Left ventricle myocardium superior (tissue), 1 donor: ENCODE measurements at regions not wholly inside any gene's neighbourhood (a gene's known extent, or its start where the extent isn't known, plus 50 kb on each side); places are given as distances from the start of the nearest gene placed in this dataset.
A peak's percentile ranks its signal among the peaks of the same experiment; 100 is the strongest.
"Not testable (repeated sequence)": the region's sequence is repeated elsewhere in the genome, so short reads cannot be mapped to it uniquely, and the experiment has no call there.

Experiments used
- ATAC-seq: fragments of 200-7000 bp; cut with Tn5 transposase; one replicate; pipeline ENCODE4 v1.9.1; 2020; ENCODE audit warnings: mild to moderate bottlenecking, moderate library complexity
- DNase-seq: peaks from one replicate; pipeline ENCODE4 v3.0.0-alpha.2; 2020
- intact Hi-C: fragments of 100-400 bp; cut with micrococcal nuclease; formaldehyde crosslinking; loops from one replicate; pipeline ENCODE4 v1.11.0; 2022
- donor health status: DM: no; HTN: yes; CAD: no; lungs with severe emphysema.

GRCh38 chr15:20280933-20281463 lies 260.6 kb downstream of the GOLGA6L6 start:
- DNase-seq (peak; percentile 41), ATAC-seq (peak; percentile 28)
- intact Hi-C loops: no loop called here

GRCh38 chr15:20280141-20280932 lies 261.3 kb downstream of the GOLGA6L6 start:
- intact Hi-C loops, DNase-seq: not testable (repeated sequence)
- peak; percentile 22 for ATAC-seq

GRCh38 chr15:20279056-20279455 lies 262.5 kb downstream of the GOLGA6L6 start:
- DNase-seq, ATAC-seq, intact Hi-C loops: not testable (repeated sequence)

- DNase-seq, intact Hi-C loops, ATAC-seq: not testable (repeated sequence)
Observed at GRCh38 chr15:20278376-20278775, 263.2 kb downstream of the GOLGA6L6 start.

DNA sequence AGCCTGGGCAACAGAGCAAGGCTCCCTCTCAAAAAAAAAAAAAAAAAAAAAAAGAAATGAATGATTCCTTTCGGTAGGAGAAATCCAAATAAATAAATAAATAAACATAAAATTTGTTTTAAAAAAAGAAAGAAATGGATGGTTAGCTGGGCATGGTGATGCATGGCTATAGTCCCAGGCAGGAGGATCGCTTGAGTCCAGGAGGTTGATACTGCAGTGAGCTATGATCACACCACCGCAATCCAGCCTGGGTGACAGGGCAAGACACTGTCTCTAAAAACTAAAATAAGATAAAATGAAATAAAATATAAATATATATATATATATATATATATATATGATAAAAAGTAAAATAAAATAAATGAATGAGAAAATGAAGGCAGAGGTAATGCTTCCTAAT lies 264.1 kb downstream of the GOLGA6L6 start:
- ATAC-seq, intact Hi-C loops, DNase-seq: not testable (repeated sequence)

DNA sequence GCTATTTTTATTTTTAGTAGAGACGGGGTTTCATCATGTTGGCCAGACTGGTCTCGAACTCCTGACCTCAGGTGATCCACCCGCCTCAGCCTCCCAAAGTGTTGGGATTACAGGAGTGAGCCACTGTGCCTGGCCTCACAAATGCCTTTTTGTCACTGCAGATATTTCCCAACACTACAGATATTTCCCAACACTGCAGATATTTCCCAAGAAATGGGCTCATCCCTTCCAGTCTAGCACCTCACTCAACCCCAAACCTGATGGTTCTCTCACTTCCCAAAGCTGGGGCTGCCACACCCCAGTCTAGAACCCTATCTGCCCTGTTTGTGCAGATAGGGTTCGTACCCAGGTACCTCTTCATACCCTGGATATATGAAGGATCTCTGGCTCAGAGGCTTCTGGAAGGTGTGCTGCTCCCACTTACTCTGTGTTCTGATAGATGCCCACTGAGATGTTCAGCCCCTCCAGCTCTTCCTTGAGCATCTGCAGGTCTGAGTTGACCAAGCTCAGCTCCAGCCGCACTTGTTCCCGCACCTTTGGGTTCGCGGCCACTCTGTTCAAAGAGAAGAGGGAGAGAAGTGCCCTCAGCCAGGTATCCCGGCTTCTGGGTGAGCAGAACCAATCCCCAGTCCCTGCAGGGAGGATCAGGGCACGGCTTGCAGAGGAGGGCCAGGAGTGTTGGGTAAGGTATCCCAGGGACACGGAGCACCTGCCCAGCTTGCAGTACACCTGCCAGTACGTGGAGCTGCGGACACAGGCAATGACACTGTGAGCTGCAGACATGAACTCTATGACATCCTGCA lies 265.1 kb downstream of the GOLGA6L6 start:
- ATAC-seq, intact Hi-C loops, DNase-seq: not testable (repeated sequence)

- ATAC-seq, intact Hi-C loops, DNase-seq: not testable (repeated sequence)
Observed at GRCh38 chr15:20275373-20275967, 266.1 kb downstream of the GOLGA6L6 start.

DNA sequence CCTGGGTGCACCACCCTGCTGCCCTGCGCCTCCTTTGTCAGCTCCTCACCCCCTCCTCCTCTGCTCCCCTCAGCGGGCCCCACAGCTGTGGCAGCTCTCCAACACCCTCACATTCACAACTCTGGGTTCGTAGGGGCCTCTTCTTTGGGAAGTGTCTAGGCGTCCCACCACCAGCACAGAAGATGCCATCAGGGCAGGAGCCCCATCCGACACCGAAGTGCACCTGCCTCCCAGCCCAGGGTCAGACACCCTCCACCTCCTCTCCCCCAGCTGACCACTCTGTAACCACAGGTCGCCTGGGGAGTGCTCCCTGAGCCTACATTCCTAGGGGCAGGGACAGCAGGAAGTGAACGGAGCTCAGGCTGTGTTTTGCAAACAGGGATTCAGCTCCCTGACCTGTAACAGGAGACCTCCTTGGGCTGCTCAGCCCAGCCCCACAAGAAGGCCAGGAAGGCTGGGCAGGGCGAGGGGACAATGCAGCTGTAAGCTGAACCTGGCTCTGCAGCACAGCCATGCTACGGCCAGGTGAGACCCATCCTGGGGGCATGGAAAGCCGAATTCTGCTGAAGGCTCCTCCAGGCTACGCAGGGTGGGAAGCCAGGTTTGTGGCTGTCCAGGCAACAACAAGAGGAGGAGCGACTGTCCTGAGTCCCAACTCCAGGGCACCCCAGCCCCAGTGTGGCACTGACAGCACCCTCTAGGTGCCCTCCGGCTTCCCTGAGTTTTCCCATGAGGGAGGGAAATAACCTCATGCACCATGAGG lies 269.0 kb downstream of the GOLGA6L6 start:
- no peak for DNase-seq
- intact Hi-C loops: no loop called here
- ATAC-seq: no peak

DNA sequence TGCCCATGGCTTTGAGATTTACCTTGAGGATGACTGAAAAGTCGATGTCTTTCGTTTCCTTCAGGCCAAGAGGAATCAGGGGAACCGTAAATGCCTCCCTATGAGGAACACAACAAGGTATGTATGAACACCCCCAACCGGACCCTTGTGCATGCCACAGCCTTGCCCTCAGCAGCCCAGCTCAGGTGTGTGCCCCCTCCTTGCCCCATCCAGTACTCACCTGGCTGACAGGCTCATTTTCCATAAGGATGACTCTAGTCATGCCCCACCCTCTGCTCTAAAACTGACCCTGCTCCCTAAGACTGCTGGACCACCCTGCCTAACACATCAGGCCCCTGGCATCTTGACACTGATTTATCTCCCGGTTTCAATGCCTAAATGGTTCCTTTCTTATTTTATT lies 270.0 kb downstream of the GOLGA6L6 start:
- ATAC-seq (no peak), DNase-seq (no peak)
- intact Hi-C loops: no loop called here

DNA sequence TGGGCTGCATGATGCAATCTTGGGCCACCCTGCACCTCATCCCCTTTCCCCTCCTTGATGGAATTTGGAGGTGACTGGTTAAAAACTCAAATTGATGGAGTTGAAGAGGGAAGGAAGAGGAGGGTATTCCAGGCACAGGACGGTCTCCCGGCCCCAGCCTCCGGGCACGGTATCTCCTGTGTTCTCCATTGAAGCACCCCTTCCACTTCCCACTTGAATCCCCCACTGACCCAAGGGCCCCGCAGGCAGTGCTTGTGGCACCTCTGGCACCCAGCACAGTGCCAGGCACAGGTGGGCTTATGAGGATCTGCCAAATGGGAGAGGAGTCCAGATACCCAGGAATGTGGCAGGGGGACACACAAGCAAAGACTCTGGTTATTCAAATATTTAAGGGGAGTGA lies 271.6 kb downstream of the GOLGA6L6 start:
- ATAC-seq, DNase-seq, intact Hi-C loops: not testable (repeated sequence)

DNA sequence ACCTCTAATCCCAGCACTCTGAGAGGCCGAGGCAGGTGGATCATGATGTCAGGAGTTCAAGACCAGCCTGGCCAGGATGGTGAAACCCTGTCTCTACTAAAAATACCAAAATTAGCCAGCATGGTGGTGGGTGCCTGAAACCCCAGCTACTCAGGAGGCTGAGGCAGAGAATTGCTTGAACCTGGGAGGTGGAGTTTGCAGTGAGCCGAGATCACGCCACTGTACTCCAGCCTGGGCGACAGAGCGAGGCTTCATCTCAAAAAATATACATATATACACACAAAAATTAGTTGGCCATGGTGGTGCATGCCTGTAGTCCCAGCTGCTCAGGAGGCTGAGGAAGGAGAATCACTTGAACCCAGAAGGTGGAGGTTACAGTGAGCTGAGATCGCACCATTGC lies 273.6 kb downstream of the GOLGA6L6 start:
- ATAC-seq, intact Hi-C loops, DNase-seq: not testable (repeated sequence)

- intact Hi-C loops, ATAC-seq, DNase-seq: not testable (repeated sequence)
Observed at GRCh38 chr15:20267051-20267730, 274.4 kb downstream of the GOLGA6L6 start.

DNA sequence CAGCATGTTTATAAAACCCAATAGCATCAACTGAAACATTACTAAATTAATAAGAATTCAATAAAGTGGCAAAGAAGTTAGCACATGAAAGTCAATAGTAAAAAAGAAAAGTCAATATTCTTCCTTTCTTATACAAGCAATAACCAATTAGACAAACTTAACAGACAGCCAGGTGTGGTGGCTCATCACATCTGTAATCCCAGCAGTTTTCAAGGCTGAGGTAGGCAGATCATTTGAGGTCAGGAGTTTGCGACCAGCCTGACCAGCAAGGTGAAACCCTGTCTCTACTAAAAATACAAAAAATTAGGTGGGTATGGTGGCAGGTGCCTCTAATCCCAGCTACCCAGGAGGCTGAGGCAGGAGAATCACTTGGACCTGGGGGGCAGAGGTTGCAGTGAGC lies 275.9 kb downstream of the GOLGA6L6 start:
- ATAC-seq, DNase-seq, intact Hi-C loops: not testable (repeated sequence)

- intact Hi-C loops, DNase-seq: not testable (repeated sequence)
- peak; percentile 94 for ATAC-seq
Observed at GRCh38 chr15:20261321-20262280, 280.0 kb downstream of the GOLGA6L6 start.

- intact Hi-C loops, DNase-seq, ATAC-seq: not testable (repeated sequence)
Observed at GRCh38 chr15:20260650-20261049, 280.9 kb downstream of the GOLGA6L6 start.

DNA sequence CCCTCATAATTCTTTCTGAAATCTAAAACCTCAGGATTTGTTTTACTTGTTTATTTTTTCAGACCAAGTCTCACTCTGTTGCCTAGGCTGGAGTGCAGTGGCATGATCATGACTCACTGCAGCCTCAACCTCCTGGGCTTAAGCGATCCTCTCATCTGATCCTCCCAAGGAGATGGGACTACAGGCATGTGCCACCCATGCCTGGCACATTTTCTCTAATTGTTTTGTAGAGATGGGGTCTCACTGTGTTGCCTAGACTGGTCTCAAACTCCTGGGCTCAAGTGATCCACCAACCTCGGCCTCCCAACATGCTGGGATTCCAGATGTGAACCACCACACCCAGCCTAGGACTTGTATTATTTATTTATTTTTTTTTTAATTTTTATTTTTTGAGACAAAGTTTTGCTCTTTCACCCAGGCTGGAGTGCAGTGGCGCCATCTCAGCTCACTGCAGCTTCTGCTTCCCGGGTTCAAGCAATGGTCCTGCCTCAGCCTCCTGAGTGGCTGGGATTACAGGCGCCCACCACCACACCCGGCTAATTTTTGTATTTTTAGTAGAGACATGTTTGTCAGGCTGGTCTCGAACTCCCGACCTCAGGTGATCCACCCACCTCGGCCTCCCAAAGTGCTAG lies 281.9 kb downstream of the GOLGA6L6 start:
- intact Hi-C loops, DNase-seq, ATAC-seq: not testable (repeated sequence)
